ENCODE measurements at regions not wholly inside any gene's neighbourhood (a gene's known extent, or its start where the extent isn't known, plus 50 kb on each side); places are given as distances from the start of the nearest gene placed in this dataset.

DNA sequence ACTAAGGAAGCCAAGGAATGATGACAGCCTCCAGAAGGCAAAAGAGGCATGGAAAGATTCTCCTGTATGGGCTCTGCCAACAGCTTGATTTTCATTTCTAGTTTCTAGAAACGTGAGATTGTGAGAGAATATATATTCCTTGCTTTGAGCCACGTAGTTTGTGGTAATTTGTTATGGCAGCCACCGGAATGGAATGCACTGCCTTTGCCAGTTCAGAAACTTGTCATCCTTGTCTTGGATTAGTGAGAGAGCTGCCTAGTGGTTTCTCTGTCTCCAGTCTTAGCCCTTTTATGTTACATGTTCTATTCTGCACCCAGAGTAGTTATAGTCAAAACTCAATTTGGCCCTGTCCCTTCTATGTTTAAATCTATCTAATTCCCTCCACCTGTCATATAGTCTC is 216.0 kb upstream of the PTGFR start:
- Histone ChIP-seq H2AFZ (ENCODE audit: insufficient read depth, low read depth, low read length, poor library complexity, severe bottlenecking) (no peak overlapping the region), H3K4me2 (replicated peaks; ENCODE audit: extremely low read depth, low read length, poor library complexity, severe bottlenecking) (no peak overlapping the region), H3K9me3 (replicated peaks in 1 of 2; ENCODE audit: control insufficient read depth in 1 of 2, insufficient read depth in 1 of 2, low read length in 2 of 2) (no peaks in the 10 kb centered on the region), H3K36me3 (replicated peaks in 1 of 2; ENCODE audit: control insufficient read depth in 1 of 2, insufficient read depth in 2 of 2, low read length in 2 of 2) (no peaks in the 10 kb centered on the region), H3K27ac (ENCODE audit: low read depth in 1 of 2, low read length in 2 of 2) (no peak overlapping the region), H3K27me3 (ENCODE audit: control insufficient read depth in 2 of 2, insufficient read depth in 2 of 2, low read length in 2 of 2) (no peaks in the 10 kb centered on the region), H3K4me3 (replicated peaks in 1 of 3; ENCODE audit: low read depth in 2 of 3, low read length in 3 of 3) (no peak overlapping the region), H3K79me2 (ENCODE audit: insufficient read depth, low read length) (no peaks in the 10 kb centered on the region), H3K9ac (ENCODE audit: insufficient read depth, low read length, poor library complexity, severe bottlenecking) (no peak overlapping the region), H4K20me1 (ENCODE audit: insufficient read depth, low read length) (no peaks in the 10 kb centered on the region), H3K4me1 (ENCODE audit: control insufficient read depth in 1 of 2, insufficient read depth in 2 of 2, low read length in 2 of 2) (no peaks in the 10 kb centered on the region)
- DNase-seq, result no peak
- Mint-ChIP-seq H3K4me1 (peaks cover 1% of the 10 kb centered on the region), H3K27ac (no peak overlapping the region), H3K9me3 (peaks cover 0 to 6% (median 2%) of the 10 kb centered on the region in 7 donors), H3K27me3 (ENCODE audit: low read depth in 3 of 3) (peaks cover 0 to 1% (median 1%) of the 10 kb centered on the region in 3 donors), H3K4me3 (no peak overlapping the region), H3K36me3 (no peaks in the 10 kb centered on the region)
- TF ChIP-seq, protein P1, sequence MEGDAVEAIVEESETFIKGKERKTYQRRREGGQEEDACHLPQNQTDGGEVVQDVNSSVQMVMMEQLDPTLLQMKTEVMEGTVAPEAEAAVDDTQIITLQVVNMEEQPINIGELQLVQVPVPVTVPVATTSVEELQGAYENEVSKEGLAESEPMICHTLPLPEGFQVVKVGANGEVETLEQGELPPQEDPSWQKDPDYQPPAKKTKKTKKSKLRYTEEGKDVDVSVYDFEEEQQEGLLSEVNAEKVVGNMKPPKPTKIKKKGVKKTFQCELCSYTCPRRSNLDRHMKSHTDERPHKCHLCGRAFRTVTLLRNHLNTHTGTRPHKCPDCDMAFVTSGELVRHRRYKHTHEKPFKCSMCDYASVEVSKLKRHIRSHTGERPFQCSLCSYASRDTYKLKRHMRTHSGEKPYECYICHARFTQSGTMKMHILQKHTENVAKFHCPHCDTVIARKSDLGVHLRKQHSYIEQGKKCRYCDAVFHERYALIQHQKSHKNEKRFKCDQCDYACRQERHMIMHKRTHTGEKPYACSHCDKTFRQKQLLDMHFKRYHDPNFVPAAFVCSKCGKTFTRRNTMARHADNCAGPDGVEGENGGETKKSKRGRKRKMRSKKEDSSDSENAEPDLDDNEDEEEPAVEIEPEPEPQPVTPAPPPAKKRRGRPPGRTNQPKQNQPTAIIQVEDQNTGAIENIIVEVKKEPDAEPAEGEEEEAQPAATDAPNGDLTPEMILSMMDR (IDR thresholded peaks at IDR 0.05), result no peak
- no CpG with 5 or more reads among the region's 3 CpGs for WGBS (ENCODE audit: insufficient coverage)
- intact Hi-C loops (cut with micrococcal nuclease), result no loop called here

DNA sequence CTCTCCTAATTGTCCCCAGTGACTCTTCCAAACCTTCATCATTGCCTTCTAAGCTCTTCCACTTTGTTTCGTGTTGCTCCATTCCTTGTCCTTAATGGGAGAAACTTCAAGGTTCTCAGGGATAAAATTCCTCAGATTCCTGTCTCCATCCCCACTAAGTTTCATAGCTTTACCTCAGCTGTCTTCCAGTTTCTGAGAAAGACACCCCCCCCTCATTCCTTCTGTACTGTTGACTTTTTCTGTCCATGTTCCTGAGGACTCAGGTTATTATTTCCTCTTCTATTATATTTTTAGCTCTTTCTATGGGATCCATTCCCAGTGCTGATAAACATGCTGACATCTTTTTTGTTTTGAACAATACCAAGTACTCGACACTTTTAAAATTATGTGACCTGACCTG is 215.3 kb upstream of the PTGFR start:
- Histone ChIP-seq H3K9me3 (replicated peaks in 1 of 2; ENCODE audit: control insufficient read depth in 1 of 2, insufficient read depth in 1 of 2, low read length in 2 of 2) (no peaks in the 10 kb centered on the region), H4K20me1 (ENCODE audit: insufficient read depth, low read length) (no peaks in the 10 kb centered on the region), H3K4me2 (replicated peaks; ENCODE audit: extremely low read depth, low read length, poor library complexity, severe bottlenecking) (no peak overlapping the region), H2AFZ (ENCODE audit: insufficient read depth, low read depth, low read length, poor library complexity, severe bottlenecking) (no peak overlapping the region), H3K4me1 (ENCODE audit: control insufficient read depth in 1 of 2, insufficient read depth in 2 of 2, low read length in 2 of 2) (no peaks in the 10 kb centered on the region), H3K27ac (ENCODE audit: low read depth in 1 of 2, low read length in 2 of 2) (no peak overlapping the region), H3K4me3 (replicated peaks in 1 of 3; ENCODE audit: low read depth in 2 of 3, low read length in 3 of 3) (no peak overlapping the region), H3K9ac (ENCODE audit: insufficient read depth, low read length, poor library complexity, severe bottlenecking) (no peak overlapping the region), H3K27me3 (ENCODE audit: control insufficient read depth in 2 of 2, insufficient read depth in 2 of 2, low read length in 2 of 2) (no peaks in the 10 kb centered on the region), H3K79me2 (ENCODE audit: insufficient read depth, low read length) (no peaks in the 10 kb centered on the region), H3K36me3 (replicated peaks in 1 of 2; ENCODE audit: control insufficient read depth in 1 of 2, insufficient read depth in 2 of 2, low read length in 2 of 2) (no peaks in the 10 kb centered on the region)
- Mint-ChIP-seq H3K4me3 (no peak overlapping the region), H3K4me1 (peaks cover 1% of the 10 kb centered on the region), H3K9me3 (peaks cover 0 to 6% (median 2%) of the 10 kb centered on the region in 7 donors), H3K27me3 (ENCODE audit: low read depth in 3 of 3) (peaks cover 0 to 1% (median 1%) of the 10 kb centered on the region in 3 donors), H3K27ac (no peak overlapping the region), H3K36me3 (no peaks in the 10 kb centered on the region)
- intact Hi-C loops (cut with micrococcal nuclease), result no loop called here
- TF ChIP-seq, protein P1 (IDR thresholded peaks at IDR 0.05), result no peak
- WGBS (ENCODE audit: insufficient coverage), result 80% methylated on average over 1 of the region's 2 CpGs
- no peak for DNase-seq

Measured in CD14-positive monocyte (primary cell).